SW 1271 (cell line): ENCODE measurements at regions not wholly inside any gene's neighbourhood (a gene's known extent, or its start where the extent isn't known, plus 50 kb on each side); places are given as distances from the start of the nearest gene placed in this dataset.

ENCODE experiments used
- DNase-seq, 2 experiments: peaks; one replicate each; lab custom pipeline; 2025; lab: John Stamatoyannopoulos, UW

DNA sequence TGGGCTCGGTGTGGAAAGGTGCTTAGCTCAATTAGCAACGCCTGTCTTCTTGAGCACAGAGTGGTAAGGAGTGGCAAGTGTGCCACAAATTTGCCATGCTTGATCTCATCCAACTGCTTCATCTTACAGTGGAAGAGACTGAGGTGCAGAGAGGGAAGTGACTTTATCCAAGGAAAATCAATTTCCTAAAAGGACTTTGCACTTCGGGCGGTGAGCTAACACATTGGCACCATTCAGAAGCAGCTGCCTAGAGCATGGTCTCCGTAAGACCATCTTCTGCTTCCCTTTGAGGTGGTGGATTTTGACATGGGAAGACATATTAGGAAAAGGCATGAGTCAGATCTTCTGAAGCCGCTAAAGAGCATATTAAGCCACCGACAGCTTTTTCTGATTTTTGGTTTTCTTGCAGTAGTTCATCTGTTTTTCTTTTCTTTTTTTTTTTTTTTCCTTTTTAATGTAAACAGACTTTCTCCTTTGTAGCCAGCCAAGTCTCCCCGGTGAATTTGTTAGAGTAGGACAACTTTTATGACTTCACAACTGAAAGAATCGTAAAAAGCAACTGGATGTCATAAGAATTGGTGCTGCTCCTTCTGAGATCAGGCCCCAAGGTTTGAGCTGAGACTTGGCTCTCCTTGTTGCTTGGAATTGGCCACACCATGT is 273.2 kb downstream of the CDC5L start:
- DNase-seq = no peak

DNA sequence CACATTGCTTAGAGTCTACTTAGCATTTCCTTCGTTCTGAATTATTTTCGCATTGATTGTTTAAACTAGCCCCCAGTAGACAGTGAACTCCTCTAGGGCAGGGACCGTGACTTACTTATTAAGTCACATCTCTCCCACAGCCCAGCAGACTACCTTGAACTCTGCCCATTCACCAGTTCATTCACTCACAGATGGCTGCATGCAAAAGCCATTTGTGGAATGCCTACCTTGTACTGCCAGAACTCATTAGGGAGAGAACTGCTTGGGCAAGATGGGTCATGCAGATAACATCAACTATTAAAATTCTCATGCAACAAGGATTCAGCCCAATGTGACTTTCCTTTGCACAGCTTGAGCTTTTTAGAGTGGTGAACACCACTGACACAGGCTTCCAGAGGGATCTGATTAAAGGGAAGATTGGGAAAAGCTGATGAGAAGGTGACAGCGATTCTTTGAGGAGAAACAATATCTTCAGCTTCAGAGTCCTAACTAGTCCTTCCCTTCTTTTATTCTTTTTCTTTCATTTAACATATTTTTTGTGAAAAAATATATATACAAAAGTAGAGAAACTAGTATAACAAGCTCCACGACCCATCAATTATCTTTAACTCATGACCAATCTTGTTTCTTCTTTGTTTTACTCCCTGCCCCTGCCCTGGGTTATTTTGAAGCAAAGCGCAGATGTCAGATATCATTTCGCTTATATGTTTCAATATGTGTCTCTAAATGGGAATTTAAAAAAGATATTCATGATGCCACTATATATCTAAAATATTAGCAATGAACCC is 273.9 kb downstream of the CDC5L start:
- DNase-seq = no peak

DNA sequence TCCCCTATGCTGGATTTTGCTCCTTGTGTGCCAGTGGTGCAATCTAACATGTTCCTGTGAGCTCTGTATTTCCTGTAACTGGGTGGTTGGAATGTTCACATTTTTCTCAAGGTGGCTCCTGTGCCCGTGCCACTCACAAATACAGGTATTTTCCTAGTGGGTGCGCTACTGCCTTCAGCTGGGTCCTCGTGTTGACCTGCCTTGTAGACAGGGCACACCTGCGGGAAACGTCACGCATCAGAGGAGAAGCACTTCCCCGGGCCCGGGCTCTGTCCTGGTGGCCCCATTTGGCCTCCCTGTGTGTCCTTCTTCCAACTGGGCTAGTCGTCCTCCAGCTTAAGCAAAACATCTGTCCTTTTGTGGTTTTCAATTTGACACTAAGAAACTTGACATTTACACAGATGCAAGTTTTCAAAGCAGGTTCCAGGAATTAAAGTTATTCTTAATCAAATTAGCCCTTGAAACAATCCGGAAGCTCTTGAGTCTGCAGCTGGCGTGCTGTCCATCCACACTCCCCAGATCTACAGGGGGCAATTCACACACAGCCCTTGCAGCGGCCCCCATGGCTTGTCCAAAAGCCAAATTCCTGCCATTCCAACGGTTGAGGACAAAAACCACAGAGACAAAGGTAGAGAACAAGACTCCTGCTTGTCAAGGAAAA is 275.1 kb downstream of the CDC5L start:
- no peak for DNase-seq

DNA sequence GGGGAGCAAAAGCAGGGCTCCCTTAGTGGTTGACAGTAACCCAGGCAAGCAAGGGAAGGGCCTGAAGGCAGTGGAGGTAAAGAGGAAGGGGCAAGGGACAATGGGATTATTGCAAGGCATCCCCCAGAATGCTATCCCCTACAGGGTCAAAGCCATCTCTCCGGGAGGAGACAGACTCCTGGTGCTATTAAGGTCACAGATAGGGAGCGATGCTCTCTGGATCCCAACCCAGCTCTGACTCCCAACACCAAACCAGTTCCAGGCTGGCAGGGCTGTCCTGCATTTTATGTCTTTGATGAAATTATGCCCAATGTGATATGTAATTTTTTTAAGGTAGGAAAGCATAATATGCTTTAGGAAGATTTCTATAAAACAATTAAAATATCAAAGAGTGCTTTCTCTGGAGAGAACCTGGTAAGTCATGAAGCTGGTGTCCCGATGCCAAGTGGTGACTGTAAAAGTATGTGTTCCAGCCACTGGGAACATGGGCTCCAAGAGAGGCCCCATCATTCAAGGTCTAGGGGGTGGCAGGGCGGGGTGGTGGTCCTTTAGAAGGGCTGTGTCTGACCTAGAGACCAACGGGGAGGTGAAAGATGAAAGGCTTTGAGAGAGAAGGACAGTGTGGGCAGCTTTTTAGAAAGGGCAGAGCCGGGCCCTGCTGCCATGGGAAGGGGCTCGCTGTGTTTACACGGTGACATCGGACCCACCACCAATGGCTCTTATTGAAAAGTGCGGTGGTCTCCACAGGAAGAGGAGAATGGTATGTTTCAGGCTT is 276.5 kb downstream of the CDC5L start:
- DNase-seq = no peak

DNA sequence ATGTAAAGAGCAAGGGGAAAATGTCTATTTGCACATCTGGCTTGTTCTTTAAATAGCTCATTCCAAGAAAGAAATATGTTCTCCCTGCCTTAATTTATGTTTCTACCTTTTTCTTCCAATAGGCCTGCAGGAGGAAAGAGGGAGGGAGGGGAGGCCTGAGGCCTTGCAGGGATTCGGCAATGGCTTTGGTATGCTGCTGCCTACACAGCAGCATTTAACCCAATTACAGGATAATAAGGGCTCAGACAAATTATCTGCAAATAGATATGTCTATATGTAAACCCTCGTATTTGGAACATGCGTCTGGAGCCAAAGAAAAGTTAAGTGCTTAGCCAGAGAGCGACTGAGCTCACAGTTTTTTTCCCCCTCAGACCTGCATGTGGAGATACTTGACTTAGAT is 277.2 kb downstream of the CDC5L start:
- DNase-seq = no peak

DNA sequence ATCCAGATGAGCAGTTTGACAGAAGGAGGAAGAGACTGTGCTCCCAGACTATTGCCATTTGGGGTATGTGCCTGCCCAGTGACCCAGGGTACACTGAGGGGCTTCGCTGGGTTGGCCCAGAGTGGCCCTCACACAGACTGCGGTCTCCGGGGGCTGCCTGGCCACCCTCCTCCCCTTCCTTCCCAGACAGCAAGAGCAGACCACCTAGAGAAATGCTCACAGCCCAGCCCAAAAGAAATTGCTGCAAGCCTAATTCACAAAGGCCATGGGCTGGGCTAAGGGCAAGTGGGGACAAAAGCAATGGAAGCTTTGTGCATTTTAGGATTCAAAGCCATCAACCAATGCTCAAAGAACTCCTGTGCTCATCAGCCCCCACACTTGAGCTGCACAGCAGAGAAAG is 277.6 kb downstream of the CDC5L start:
- DNase-seq = no peak

- DNase-seq = no peak
These were observed 278.2 kb downstream of the CDC5L start for GRCh38 chr6:44665683-44666082.

- DNase-seq = no peak
These were observed 278.8 kb downstream of the CDC5L start for GRCh38 chr6:44666324-44666723.

- peak in 1 of 2 experiments; percentile 9 for DNase-seq
These were observed 279.7 kb downstream of the CDC5L start for GRCh38 chr6:44667226-44667625.

GRCh38 chr6:44667668-44668390 is 280.3 kb downstream of the CDC5L start:
- DNase-seq = no peak

- DNase-seq = no peak
These were observed 281.0 kb downstream of the CDC5L start for GRCh38 chr6:44668391-44668930.

DNA sequence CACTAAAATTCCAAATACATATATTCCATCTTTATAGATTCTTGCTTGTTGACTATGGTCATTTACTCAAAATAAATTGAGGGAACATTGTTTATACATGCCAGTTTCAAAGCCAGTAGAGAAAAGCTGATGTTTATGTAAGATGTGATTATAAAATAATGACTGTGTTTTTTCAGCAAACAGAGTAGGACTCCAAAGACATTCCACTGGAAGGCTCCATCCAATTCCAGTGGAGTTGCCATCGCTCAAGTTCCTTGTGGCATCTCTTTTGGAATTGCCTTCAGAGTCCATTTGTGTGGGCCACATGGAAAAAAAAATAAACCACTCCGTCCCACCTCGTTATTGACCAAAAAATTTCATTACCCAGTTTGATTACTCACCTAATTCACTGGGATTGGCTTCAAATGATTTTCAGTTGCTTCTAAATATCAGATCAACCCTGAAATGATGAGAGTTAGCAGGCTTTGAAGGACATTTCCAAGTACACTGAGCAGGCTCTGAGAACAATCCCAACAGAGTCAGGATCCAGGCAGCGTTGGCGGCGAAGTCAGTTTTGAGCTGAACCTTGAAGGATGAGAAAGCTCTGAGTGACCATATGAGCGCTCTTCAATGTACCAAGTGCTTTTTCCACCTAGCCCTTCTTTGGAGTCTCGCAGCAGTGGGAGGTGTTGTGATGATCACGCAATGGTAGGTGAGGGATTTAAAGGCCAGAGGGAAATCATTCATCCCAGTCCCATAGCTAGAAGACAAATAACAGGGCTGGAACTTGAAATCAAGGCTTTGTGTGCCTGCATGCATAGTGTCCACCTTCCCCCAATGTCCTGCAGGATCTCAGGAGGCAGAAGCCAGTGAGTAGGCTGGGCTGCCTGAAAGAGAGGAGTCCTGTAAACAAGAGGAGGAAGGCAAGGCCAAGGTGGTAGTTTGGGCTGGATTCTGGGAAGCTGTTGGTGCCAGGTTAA is 281.7 kb downstream of the CDC5L start:
- no peak for DNase-seq

- DNase-seq = no peak
These were observed 282.6 kb downstream of the CDC5L start for GRCh38 chr6:44670146-44670545.

- DNase-seq = no peak
These were observed 283.8 kb downstream of the CDC5L start for GRCh38 chr6:44671333-44671732.

GRCh38 chr6:44672086-44672485 is 284.6 kb downstream of the CDC5L start:
- DNase-seq = no peak

DNA sequence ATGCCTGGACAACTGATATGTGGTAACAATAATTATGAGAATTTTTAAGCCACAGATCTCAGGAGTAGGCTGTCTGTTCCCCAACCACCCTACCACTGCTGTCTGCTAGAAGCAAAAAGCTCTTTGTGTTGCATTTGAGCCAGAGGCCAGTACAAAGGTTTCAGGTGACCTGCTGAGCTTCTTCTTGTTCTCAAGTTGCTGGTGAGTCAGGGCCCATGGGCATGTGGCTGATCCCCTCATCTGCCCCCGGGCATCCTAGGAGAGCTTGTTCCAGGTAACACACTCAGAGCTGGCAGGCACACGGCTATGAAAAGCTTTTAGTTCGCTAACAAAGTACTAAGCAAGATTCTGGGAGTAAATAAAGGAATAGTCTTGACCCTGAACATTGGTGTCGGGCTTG is 285.3 kb downstream of the CDC5L start:
- DNase-seq = no peak

- no peak for DNase-seq
These were observed 287.0 kb downstream of the CDC5L start for GRCh38 chr6:44674226-44675155.

- no peak for DNase-seq
These were observed 287.9 kb downstream of the CDC5L start for GRCh38 chr6:44675449-44675848.

DNA sequence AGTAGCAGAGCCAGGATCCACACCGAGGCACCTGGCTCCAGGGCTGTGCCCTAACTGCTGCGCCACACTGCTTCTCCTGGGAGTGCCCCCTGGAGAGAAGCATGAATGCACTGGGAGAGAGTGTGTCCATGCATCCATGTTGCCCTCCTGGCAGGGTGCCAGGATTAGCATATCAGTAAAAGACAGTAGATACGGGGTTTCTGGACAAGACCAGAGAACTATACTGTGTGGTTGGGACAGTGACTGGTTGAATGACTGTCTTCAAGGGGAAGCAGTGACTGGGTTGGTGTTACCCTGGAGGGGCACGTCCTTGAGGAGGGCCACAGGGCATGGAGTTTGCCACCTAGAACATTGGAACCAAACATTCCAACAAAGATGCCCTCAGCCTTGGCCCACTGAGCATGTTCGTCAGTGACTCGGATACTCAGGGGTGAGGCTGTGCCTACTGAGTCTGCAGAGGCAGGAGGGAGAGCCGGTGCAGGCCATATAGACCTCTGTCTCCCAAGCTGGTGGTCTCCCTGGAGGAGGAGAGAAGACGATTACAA is 288.8 kb downstream of the CDC5L start:
- no peak for DNase-seq
